HS-27A (cell line): ENCODE measurements at regions not wholly inside any gene's neighbourhood (a gene's known extent, or its start where the extent isn't known, plus 50 kb on each side); places are given as distances from the start of the nearest gene placed in this dataset.

Experiments
- DNase-seq: peaks from one replicate; pipeline ENCODE4 v3.0.0-alpha.2; 2012; ENCODE audit warnings: low read depth, missing footprints

- no peak for DNase-seq
Measured at GRCh38 chr1:30819244-30819571, 61.6 kb upstream of the LAPTM5 start.

DNA sequence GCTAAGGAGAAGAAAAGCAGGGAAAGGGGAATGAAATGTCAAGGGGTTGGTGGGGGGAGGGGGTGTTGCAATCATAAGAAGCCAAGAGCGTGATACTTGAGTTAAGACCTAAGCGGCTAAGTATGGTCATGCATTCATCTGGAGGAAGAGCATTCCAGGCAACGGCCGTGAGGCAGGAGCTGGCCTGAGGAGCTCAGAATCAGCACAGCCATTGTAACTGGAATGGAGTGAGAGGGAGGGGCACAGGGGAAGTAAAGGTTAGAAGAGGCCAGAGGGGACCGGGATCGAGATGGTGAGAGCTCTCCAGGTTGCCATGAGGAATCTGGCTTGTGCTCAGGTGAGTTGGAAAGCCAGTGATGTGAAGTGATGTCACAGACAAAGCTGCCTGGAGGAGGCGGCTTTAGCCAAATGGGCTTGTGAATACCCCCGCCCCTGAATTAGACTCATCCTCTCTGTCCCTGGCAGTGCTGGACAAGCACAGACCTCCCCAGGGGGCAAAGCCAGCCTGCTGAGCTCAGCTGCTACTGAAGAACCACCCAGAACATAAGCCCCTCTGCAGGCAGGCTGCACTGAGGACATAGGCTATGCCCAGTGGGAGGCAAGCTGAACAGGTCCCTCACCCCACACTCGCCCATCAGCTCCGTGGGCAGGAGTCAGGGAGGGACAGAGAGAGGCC, 61.1 kb upstream of the LAPTM5 start:
- no peak for DNase-seq

DNA sequence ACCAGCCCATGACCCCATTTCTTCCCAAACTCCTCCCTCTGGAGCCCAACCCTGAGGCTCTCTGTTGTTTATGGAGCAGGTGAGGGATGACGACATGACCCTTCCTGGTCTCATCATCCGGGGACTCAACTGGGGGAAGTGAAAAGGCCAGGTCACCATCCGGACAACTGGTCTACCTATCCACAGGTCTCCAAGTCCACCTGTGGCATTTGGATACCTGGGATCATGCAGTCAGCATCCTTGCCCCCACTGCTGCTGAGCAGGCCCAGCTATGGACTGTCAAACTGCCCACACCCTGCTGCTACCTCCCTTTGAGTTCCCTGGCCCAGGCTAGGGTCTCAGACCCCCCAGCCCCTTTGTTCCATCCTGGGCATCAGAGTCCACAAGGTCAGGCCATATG, 60.0 kb upstream of the LAPTM5 start:
- DNase-seq: no peak

DNA sequence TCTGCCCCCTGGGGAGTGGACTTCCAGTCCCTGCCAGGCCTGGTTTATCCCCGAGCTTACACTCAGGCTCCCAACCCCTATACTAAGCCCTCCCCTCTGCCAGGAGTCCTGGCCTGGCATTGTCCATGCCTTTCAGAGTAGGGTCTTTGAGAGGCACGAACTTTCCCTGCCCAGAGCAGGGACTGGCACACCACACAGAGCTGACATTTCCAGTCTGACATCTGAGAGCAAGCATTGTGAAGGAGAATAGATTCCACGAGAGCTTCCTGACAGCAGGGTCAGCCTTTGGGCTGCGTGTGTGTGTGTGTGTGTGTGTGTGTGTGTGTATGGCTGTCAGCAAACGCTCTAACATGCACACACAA, 59.5 kb upstream of the LAPTM5 start:
- no peak for DNase-seq

DNA sequence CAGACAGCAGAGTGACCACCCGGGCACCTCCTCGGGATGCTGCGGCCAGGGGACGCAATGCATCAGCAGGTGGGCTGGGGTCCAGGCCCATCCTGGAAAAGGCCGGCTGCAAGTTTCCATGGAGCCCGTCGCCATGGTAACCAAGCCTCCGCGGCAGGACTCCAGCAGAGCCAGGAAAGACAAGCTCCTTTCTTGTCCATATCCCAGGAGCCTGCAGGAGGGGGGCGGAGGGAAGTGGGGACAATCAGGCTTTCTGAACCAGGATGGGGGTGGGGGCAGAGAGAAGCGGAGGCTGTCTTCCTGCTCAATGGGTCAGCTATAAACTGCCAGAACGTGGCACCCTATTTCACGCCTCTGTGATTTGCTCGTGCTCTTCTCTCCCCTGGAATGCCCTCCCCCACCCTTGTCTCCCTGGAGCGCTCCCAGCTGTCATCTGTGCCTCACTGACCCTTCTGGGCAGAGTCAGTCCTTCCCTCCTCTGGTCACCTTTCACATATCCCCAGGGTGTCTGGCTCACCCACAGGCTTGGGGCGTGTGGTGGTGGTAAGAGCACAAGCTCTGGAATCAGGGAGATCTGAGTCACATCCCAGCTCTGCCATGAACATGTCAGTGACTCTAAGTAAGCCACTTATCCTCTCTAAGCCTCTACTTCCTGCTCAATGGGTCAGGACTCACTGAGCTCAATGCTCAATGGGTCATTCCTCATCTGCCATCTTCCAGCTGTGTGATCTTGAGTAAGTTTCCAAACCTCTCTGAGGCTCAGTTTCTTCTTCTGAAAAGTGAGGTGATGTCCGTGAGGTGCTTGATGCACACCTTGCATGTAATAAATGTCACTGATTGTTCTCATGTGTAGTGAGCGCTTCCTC, 58.9 kb upstream of the LAPTM5 start:
- peak; percentile 67 for DNase-seq

GRCh38 chr1:30815556-30815955, 58.0 kb upstream of the LAPTM5 start:
- no peak for DNase-seq

- no peak for DNase-seq
Measured at GRCh38 chr1:30814292-30814691, 56.7 kb upstream of the LAPTM5 start.

GRCh38 chr1:30812076-30812475, 54.5 kb upstream of the LAPTM5 start:
- DNase-seq: no peak

- no peak for DNase-seq
Measured at GRCh38 chr1:30811187-30811586, 53.6 kb upstream of the LAPTM5 start.

- no peak for DNase-seq
Measured at GRCh38 chr1:30810416-30811080, 53.0 kb upstream of the LAPTM5 start.

DNA sequence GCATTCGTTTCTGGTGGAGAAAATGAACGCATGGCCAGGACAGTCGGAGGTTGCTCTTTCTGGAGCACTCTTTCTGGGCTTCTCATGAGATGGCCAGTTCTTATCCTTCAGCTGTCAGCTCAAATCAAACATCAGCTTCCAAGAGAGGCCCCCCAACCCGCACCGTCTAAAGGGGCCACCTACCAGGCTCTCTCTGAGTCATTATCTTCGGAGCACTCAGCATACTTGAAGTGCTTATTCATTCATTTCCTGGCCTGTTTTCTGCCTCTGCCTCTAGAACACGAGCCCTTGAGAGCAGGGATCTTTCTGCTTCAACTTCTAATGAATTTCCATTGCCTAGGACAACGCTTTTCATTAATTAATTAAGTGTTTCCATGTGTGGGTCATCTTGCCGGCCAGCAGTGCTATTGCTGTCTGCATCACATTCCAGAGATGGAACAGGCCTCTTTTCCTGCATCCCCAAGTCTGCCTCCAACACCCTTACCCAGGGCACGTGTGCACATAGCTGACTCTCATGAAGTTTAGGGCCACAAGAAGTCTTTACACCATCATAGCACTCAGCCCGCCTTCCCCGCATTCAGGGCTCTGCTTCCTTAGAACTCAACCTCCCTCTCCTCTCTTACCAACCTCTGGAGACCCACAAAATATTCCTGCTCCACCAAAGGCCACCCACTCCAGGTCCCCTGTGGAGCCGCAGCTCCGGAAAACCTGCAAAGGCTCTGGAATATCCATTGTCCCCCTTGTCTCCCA, 52.1 kb upstream of the LAPTM5 start:
- DNase-seq: peak; percentile 59

DNA sequence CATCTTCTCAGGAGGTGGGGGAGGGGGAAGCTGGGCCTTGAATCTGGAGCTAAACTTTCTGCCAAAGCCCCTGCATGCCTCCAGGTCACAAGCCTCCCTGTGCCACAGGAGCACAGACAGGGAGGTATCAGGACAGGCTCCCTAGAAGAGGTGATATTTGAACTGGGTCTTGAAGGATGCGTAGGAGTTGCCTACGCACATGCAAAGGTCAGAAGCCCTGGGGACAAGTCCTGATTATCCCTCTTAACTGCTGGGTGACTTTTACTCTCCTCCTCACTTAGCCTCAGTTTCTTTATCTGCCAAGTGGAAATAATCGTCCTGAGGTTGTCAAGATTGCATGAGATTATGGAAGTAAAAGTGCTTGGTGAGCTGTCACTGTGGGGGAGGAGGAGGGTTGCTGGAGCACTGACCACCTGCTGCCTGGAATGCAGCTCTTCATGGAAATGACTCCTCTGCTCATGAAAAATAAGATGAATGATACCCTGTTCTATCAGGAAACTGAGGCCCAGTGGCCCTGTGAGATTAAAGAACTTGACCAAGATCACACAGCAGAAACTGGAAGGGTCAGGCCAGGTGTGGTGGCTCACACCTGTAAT, 50.6 kb upstream of the LAPTM5 start:
- no peak for DNase-seq

GRCh38 chr1:30807318-30808066, 49.9 kb upstream of the LAPTM5 start:
- DNase-seq: no peak
